8988T (cell line): ENCODE measurements at regions not wholly inside any gene's neighbourhood (a gene's known extent, or its start where the extent isn't known, plus 50 kb on each side); places are given as distances from the start of the nearest gene placed in this dataset.
"Not testable (repeated sequence)": the region's sequence is repeated elsewhere in the genome, so short reads cannot be mapped to it uniquely, and the experiment has no call there.

Experiments
- DNase-seq: peaks from one replicate; pipeline ENCODE4 v3.0.0; 2011

DNA sequence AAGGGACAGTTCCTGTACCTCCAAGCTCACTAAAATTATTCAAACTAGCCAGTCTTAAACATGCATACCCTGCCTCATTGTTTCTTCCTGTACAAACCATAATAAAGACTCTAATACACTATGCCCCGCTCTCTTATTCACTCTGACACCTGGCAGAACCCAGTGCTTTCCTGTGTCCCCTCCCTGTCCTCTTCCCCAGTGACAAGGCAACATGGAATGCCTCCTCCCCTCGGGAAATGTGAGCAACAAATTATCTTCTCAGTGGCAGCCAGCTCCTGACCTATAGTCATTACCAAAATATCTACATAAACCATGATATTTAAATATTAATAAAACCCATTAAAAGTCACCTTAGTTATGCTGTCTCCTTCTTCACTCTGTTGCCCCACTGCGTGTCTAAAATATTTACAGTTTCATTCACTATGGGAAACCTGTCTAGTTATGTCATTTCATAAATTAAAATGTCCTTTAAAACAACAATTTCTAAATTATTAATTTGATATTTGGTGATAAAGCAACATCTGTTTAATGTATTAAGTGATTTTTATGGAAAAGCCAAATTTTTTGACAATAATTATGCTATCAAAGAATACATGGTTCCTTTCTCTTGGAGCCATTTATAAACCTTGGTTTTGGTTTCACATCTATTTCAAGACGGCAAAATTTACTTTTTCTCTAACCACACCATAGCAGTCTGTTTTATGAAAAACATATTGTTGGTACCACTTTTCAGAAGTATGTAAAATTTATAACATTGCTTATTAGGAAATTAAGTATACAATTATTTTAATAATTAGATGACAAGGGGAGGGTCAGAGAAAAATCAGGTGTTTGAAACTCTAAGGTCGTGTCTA lies 1355.2 kb downstream of the XPNPEP1 start:
- no peak for DNase-seq

DNA sequence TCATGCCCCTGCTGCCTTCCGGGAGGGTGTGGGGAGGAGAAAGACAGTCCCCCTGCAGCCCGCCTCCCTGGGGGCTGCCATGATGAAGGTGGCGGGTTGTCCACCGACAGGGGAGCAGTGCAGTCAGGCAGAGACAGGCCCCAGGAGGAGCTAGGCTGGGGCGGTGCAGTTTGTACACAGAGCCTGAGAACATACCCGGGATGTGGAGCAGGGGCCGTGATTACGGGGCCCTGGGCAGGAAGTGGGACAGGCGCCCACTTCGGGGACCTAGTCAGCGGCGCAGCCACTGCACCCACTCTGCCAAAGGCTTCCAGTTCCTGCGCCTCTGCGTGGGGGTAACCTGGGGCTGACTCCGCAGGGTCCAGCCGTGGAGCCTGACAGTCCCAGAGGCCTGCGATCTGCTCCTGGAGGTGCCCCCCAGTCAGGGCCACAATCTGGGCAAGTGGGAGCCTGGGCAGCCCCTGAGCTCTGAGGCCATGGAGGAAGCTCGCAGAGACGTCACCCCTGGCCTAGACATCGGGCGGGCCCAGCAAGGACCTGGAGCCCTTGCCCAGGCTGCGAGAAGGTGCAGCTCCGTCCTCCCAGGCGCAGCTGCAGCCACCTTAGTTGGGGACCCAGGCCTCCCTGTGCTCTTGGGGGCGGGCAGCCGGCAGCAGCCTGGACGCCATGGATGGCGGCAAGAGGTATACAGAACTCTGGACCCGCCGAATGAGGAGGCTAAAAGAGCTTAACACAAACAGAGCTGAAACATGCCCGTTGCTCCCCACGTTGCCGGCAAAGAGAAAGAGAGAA lies 1356.8 kb downstream of the XPNPEP1 start:
- DNase-seq: no peak

DNA sequence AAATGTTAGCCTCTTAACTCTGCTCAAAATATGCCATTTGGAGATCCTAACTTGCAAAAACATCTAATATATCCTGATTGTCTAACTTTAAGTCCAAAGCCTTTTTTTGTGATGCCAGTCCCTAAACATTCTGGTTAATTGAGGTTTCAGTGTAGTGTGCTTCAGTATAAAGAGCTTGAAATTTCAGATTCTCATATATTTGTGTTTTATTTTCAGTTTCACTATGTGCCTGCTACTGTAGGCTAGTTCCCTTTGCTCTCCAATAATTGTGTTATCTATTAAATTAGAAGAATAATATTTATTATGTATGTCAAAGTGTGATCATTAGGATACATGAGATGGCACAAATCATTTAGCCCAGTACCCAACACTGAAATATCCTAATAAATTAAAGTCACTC lies 1361.2 kb downstream of the XPNPEP1 start:
- no peak for DNase-seq

DNA sequence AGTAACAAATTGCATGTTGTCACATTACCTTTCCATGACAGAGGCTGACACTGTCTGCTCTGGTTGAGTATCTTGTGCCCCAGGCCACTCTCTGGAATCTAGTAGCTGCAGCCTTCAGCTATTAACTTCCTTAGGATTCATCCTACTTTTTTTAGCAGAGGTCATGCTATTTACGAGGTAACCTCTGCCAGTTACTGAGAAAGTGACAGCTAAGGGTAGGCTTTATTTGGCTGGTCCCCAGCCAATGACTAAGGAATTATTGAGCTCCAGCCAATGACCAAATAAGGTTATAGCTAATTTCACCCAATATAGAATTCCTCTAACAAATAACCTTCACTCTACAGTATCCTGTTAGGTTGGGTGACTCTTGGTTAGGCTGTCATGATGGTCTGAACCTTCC lies 1361.7 kb downstream of the XPNPEP1 start:
- DNase-seq: no peak

DNA sequence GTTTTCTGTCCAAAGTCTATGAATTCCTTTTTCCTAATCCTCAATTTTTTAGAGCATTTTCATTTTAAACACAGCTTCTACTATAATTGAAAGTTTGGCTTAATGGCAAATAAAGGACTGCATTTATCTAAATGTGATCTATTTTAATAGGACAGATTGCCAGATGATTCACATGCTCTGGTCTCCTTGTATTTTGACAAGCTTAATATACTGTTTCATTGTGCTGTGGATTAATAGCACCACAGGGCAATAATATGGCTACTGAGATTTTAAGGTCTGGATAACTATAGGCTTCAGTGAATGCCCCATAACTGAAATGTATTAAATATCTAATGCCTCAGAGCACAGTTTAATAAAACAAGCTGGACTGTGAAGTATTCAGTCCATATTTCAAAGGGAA lies 1362.8 kb downstream of the XPNPEP1 start:
- DNase-seq: no peak

DNA sequence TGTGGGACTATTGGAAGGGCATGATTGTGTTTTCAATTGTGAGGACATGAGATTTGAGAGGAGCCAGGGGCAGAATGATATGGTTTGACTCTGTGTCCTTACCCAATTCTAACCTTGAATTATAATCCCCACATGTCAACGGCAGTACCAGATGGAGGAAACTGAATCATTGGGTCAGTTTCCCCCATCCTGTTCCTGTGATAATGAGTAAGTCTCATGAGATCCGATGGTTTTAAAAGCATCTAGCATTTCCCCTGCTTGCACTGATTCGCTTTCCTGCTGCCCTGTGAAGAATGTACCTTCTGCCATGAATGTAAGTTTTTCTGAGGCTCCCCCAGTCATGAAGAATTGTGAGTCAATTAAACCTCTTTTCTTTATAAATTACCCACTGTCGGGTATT lies 1367.1 kb downstream of the XPNPEP1 start:
- DNase-seq: no peak

DNA sequence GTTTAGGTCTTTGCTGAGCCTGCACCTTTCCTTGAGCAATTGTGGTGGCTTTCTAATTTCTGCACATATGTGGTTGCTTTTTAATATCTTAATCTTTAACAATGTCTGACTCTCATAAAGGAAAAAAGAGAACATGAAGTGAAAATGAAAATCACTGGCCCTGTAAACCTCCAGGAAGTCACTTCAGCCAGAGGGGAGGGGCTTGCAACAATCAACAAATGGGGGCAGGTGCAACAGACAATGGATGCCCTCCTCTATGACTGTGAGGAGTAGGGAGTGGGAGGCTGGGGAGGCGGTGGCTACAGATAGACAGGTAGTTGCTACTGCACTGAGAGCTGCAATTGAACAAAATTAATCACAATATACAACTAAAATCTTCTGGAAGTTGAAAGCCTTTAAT lies 1377.4 kb downstream of the XPNPEP1 start:
- no peak for DNase-seq

DNA sequence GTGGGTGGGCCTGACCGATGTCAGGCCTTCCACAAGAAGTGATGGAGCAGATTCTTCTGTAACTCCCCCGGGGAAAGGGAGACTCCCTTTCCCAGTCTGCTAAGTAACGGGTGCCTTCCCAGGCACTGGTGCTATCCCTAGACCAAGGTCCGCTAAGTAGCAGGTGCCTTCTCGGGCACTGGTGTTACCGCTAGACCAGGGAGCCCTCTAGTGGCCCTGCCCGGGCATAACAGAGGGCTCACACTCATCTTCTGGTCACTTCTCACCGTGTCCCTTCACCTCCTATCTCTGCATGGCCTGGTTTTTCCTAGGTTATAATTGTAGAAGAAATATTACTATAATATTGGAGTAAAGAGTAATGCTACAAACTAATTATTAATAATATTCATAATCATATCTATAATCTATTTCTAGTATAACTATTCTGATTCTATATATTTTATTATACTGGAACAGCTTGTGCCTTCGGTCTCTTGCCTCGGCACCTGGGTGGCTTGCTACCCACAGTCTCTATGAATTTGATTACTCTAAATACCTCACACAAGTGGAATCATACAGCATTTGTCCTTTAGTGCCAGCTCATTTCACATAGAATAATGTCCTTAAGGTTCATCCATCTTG lies 1378.7 kb downstream of the XPNPEP1 start:
- DNase-seq: no peak

DNA sequence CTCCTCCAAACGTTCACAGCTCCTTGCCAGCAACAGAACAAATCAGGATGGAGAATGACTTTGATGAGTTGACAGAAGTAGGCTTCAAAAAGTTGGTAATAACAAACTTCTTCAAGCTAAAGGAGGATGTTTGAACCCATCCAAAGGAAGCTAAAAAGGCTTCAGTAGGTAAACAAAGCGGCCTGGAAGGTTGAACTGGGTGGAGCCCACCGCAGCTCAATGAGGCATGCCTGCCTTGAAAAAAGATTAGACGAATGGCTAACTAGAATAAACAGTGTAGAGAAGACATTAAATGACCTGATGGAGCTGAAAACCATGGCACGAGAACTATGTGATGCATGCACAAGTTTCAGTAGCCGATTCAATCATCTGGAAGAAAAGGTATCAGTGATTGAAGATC lies 1369.0 kb upstream of the SORCS1 start:
- DNase-seq: not testable (repeated sequence)

DNA sequence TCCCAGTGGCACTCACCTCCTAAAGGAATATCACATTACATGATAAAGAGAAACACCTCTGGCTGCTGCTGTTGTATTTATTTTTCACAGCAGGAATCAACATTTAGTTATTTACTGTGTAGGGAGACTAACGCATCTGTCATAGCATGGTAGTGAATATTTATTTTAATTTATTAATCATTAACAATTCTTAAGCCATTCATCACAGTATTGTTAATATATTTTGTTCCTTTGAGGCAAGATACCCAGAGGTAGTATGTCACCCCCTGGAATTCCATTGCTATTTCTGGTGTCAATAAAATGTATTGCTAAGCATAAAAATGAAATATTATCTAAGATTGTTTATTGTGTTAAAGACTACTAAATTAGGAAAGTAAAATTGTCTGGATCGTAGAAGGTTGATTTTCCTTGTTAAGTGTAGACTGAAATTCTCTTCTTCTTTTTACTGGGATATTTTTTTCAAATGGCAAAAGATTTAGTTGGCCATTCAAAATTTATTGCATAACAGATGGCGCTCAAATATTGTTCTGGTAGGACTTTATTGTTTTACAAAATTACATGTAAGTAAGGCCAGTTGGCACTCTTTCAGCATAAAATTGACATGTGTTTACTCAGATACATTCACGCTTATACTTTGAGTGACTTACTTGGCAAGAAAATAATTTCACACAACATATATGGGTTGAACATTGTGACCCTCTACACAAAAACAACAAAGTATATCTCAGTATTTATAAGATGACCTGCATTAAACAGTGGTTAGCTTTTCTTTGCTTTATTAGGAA lies 1358.7 kb upstream of the SORCS1 start:
- no peak for DNase-seq

DNA sequence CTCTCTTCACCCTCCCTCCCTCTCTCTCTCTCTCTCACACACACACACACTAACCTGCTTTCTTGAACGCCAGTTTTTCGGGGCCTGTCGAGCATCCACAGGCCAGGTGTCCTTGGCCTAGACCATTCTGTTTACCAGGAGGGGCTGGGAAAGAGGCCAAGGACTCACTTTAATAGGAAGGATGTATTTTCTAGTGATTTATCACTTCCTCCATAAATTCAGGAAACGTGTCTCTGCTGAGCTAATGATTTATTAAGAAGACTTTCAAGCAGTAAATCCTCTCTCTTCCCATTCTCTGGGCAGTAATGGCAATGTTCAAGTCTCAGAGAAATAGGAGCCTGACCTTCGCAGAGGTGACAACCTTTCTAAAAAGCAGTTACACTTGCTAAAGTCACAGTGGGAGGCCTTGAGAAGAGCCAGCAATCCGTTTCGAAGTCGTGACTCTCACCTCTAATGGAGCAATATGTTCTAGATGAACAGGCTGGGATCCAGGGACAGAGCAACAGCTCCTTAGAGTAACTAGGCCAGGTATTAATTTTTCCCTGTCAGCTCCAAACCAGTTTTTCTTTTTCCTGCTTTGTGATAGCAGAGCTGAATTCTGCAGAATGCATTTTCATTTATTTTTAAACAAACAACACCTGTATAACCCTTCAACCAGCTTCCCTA lies 1357.5 kb upstream of the SORCS1 start:
- no peak for DNase-seq

DNA sequence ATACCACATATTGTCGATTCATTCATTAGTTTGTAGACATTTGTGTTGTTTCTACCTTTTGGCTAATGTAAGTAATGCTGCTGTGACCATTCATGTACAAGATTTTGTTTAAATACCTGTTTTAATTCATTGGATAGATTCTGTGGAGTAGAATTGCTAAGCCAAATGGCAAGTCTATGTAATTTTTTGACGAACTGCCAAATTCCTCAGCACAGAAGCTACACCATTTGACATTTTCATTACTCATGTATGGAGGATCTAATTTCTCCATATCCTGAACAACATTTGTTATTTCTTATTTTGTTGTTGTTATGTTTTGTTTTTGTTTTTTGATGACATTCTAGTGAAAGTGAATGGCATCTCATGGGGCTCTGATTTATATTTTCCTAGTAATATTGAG lies 1351.3 kb upstream of the SORCS1 start:
- no peak for DNase-seq

DNA sequence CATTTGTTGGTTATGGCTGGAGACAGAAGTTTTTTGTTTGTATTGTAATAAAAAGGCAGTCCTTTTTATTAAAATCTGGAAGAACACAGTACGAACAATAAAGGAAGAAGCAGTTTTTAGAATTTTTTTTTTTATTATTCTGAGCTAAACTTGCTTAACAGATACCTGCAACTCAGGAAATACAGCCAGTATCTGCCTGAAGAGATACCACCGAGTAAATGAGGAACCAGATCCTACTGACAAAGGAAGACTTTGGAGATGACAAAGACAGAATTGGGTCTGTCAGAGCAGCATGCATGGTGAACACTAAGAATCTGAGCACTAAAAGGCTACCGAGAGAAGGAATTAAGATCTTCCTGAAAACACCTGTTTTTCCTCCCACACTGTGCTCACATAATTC lies 1335.9 kb upstream of the SORCS1 start:
- no peak for DNase-seq

DNA sequence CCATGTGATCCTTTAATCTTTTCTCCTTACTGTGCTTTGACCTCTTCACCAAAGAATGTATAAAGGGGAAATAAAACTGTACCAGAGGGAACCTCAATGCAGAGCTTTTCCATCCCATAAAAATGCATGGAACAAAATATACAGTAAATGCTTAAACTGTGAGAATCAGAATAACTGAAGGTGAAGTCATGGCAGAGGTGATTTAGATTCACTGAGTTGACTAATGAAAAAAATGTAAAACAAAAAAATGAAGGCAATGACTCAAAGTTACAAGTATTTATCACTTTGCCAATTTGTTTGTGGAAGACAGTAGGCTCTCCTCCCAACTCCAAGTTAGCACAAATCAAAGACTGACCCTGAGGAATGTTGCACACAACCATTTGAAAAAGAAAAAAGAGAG lies 1331.6 kb upstream of the SORCS1 start:
- no peak for DNase-seq

DNA sequence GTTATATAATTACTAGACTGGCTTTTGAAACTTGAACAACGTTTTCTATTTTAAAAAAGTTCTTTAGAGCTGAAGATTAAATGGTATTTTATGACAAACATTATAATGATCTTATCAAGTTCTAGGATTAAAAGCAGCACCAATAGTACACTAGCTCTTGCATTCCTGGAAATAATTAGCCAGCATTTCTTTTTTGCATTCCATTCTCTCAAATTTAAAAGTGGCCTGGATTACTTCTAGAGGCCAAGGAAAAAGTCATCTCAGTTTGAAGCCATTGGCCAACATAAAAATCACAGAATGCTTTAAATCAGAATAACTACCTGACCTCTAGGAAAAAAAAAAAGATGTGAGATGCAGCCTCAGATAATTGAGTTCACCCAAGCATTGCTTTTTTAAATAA lies 1326.4 kb upstream of the SORCS1 start:
- DNase-seq: no peak

DNA sequence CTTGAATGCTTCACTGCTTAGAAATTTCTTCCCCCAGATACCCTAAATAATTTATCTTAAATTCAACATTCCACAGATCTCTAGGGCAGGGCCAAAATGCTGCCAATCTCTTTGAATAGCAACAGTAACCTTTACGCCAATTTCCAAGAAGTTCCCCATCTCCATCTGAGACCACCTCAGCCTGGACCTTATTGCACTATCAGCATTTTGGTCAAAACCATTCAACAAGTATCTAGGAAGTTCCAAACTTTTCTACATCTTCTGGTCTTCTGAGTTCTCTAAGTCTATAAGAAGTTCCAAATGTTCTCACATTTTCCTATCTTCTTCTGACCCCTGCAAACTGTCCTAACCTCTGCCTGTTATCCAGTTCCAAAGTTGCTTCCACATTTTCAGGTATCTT lies 1306.9 kb upstream of the SORCS1 start:
- DNase-seq: no peak

DNA sequence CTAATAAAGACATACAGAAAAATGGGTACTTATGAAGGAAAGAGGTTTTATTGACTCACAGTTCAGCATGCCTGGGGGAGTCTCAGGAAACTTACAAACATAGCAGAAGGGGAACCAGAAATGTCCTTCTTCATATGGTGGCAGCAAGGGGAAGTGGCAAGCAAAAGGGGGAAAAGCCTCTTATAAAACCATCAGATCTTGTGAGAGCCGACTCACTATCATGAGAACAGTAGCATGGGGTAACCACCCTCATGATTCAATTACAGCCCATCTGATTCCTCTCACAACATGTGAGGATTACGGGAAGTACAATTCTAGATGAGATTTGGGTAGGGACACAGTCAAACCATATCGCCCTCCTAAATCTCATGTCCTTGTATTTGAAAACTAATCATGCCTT lies 1305.4 kb upstream of the SORCS1 start:
- DNase-seq: no peak

DNA sequence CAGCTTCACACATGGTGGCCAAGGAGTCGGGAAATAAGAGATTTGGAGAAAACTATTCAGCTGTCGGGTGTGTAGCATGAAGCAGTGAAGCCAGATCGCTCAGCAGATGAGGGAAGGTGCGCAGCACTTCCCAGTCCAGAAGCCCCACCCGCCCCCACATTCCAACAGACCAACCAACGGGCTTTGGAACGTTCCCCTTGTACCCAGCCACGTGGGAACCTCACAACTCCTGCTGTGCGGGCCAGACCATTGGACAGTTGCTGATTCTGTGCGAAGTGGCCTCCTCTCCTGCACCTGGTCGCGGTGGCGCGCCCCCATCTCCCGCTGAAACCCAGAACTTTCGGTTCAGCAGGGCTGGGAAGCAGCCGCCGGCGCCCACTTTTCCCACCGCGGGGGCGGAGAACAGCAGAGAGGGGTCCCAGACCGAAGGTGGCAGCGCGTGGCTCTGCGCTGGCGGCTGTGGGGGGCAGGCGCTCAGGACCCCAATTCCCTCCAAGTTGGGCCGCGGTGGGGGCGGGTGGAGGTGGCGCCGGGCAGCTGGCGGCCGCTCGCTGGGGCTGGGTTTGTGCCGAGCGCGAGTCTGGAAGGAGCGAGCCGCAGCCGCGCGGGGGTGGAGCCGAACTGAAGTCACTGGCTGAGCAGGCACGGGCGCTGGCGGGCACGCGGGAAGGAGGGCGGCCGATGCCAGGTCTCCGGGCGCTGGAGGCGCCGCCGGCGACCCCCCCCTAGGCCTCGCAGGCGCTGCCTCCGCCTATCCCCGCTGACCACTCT lies 1301.5 kb upstream of the SORCS1 start:
- DNase-seq: no peak

DNA sequence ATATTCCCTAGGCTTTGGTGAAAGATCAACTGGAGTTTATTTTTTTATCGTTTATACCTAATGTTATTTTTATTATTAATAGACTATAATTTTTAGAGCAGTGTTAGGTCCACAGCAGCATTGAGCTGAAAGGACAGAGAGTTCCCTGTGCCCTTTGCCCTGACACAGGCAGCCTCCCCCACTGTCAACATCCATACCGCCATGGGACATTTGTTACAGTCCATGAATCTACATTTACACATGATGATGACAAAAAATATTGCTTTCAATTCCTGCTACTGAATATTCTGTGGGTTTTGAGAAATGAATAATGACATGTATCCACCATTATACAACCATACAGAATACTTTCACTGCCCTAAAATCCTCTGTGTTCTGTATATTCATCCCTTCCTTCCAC lies 1297.5 kb upstream of the SORCS1 start:
- DNase-seq: no peak

DNA sequence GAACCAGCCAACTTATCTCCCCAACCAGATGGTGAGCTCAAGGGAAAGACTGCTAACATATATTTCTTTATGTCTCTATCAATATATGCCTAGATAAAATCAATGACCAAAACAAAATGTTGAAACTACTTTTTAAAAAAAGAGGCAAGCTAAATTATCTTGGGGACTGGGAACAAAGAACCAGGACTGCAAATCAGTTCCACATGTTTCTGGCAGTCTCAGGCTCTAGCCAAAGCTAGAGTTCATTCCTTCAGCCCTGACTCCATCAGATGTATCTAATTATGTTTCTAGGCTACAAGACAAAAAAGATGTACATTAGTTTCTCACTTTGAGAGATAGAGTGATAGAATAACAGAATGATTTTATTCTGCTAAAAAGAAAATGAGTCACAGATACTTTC lies 1290.3 kb upstream of the SORCS1 start:
- DNase-seq: no peak

DNA sequence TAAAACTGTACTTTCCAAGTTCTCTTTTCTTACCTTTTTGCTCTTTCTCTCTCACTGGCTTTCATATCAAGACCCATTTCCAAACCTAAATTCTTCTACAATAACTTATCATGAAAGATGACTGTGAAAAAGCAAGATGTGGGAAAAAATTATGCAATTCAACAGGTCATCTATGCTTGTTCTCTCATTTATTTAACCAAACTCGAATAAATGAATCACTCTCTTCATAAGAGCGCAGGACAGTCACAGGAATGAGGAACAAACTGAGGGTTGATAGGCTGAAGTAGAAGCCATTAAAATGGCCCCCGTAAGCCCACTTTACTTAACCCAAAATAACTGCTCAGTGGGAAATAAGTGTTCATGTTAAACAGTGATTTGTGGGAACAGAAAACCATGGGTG lies 1289.7 kb upstream of the SORCS1 start:
- no peak for DNase-seq

DNA sequence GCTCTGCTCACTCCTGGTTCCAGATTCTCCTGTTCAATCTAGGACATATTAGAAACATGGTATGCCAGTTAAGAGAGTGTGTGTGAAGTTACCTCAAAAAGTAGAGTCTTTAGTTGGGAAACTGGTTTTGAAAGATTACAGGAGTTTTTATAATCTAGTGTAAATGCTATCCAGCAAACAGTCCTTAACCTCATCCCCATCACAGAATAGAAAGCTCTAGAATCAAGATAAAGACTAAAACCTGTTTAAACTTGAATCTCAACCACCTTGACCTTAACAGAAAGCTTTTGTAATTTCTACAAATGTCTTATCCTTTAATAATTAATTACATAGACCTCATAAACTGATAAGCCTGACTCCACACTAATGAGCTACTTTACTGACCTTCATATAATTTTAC lies 1288.7 kb upstream of the SORCS1 start:
- no peak for DNase-seq
